Fibroblast of mammary gland (primary cell): ENCODE measurements at regions not wholly inside any gene's neighbourhood (a gene's known extent, or its start where the extent isn't known, plus 50 kb on each side); places are given as distances from the start of the nearest gene placed in this dataset.
A peak's percentile ranks its signal among the peaks of the same experiment; 100 is the strongest.

Experiments used
- DNase-seq: peaks from one replicate; pipeline ENCODE4 v3.0.0-alpha.2; 2010; ENCODE audit warnings: low read depth
- H3K4me3 ChIP-seq: 2 replicates; pipeline ENCODE4 v1.5.1; 2011; ENCODE audit warnings: low read depth, mild to moderate bottlenecking, low read length, moderate library complexity; ENCODE audit not compliant: control insufficient read depth
- TF ChIP-seq, protein P1 (sequence below): conservative IDR thresholded peaks from 2 replicates; pipeline ENCODE4 v1.5.1; 2011; ENCODE audit warnings: low read depth, low read length, inconsistent platforms; ENCODE audit not compliant: control insufficient read depth, insufficient read depth

- DNase-seq, result no peak
- TF ChIP-seq, protein P1, sequence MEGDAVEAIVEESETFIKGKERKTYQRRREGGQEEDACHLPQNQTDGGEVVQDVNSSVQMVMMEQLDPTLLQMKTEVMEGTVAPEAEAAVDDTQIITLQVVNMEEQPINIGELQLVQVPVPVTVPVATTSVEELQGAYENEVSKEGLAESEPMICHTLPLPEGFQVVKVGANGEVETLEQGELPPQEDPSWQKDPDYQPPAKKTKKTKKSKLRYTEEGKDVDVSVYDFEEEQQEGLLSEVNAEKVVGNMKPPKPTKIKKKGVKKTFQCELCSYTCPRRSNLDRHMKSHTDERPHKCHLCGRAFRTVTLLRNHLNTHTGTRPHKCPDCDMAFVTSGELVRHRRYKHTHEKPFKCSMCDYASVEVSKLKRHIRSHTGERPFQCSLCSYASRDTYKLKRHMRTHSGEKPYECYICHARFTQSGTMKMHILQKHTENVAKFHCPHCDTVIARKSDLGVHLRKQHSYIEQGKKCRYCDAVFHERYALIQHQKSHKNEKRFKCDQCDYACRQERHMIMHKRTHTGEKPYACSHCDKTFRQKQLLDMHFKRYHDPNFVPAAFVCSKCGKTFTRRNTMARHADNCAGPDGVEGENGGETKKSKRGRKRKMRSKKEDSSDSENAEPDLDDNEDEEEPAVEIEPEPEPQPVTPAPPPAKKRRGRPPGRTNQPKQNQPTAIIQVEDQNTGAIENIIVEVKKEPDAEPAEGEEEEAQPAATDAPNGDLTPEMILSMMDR, result no peak
- no peak overlapping the region for H3K4me3 ChIP-seq
These were observed 297.0 kb upstream of the EDNRB start for GRCh38 chr13:78215458-78216108.

GRCh38 chr13:78201411-78201810 is 282.8 kb upstream of the EDNRB start:
- TF ChIP-seq, protein P1, result no peak
- no peak for DNase-seq
- H3K4me3 ChIP-seq, result no peak overlapping the region

DNA sequence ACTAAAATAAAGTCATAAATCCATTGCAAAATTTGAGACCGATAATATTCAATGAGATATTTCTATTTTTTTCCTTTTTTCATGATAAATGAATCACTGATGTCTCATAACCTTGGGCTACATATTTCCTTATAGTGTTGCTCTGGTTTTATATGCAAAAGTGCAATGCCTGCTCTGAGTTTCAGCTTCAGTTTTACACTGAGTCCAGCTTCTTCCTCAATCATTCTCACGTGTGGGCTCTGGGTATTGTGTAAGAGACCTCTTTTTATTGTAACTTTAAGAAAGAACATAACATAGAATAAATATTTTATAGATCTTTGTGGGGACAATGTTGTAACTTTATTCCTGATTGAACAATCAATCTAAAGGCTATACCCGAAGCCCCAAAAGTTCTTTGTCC is 280.2 kb upstream of the EDNRB start:
- no peak overlapping the region for H3K4me3 ChIP-seq
- DNase-seq, result no peak
- TF ChIP-seq, protein P1, result no peak

DNA sequence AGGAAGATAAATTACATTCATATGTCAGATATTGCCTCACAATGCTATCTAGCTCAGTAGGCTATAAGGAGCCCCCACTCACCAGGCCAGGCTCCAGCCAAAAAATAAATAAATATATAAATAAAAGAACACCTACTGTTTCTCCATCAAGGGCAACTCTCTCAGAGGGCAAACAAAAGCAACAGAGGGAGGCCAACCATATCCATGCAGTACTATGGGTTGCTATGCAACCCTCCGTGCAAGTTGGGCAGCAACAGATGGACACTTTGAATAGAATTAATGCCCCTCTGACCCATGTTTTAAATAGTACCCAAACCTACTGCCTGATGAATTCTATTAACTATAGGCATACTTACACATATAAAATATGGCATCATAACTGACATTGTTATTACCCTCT is 279.8 kb upstream of the EDNRB start:
- no peak for DNase-seq
- TF ChIP-seq, protein P1, result no peak
- H3K4me3 ChIP-seq, result no peak overlapping the region

DNA sequence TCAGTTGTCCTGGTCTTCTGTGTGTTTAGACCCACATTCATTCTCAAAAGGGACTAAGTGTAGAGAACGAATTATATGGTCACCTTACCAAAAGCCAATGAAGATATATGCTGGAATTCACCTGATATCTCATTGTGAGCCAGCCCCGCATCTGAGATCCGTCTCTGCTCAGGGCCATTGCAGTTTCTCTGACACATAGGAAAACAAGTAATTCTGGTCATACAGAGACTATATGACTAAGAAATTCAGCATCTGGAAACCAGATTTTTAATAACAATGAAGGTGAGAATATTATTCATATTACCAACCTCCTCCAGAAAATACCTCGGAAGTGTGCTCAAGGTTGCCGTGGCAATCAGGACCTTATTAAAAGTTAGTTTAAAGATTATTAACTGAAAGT is 278.6 kb upstream of the EDNRB start:
- no peak overlapping the region for H3K4me3 ChIP-seq
- DNase-seq, result no peak
- TF ChIP-seq, protein P1, result no peak

DNA sequence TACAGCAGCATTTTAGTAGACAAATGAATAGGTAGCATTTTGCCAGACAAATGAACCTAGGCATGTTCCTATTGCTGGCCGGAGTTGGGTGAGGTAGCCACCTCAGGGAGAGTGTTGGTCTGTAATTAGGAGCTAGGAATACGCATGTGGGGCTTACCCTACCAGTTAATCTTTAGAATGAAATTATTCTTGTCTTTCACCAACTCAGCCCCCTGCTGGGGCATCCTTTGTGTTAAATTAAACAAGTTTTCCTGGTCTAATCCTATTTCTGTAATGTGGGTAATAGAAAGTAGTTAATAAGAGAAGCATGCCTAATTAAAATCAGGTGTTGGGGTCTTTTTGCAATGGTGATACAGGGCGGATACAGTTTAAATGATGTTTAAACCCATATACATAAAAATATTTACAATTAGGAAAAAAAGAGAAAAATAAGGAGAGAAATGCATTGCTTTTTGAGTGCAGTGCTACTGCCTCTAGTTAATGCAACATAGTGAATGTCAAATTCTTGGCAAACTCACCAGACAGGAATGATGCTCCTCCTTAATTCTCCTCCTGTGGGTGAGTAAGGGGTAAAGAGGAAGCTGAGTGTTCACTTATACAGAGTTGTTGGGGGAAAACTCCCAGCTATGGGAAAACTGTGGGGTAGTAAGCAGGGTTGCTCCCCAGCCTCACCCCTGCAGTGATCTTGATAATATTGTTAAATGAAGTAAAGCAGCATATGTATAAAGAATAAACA is 276.4 kb upstream of the EDNRB start:
- DNase-seq, result peak; percentile 16
- TF ChIP-seq, protein P1, result no peak
- H3K4me3 ChIP-seq, result no peak overlapping the region
